Osteocyte (in vitro differentiated cells): ENCODE measurements at regions not wholly inside any gene's neighbourhood (a gene's known extent, or its start where the extent isn't known, plus 50 kb on each side); places are given as distances from the start of the nearest gene placed in this dataset.

Experiments
- DNase-seq: peaks from one replicate; pipeline ENCODE4 v3.0.0; 2021; ENCODE audit warnings: mixed read lengths; ENCODE audit not compliant: unreplicated experiment; ENCODE audit errors: extremely low spot score
- H3K27ac Mint-ChIP-seq: one replicate; pipeline ENCODE4 v1.8.0; 2021; ENCODE audit warnings: mild to moderate bottlenecking, mixed read lengths; ENCODE audit not compliant: unreplicated experiment
- H3K27me3 Mint-ChIP-seq: one replicate; pipeline ENCODE4 v1.8.0; 2021; ENCODE audit warnings: mixed read lengths; ENCODE audit not compliant: unreplicated experiment
- H3K36me3 Mint-ChIP-seq: one replicate; pipeline ENCODE4 v1.8.0; 2021; ENCODE audit warnings: mixed read lengths; ENCODE audit not compliant: unreplicated experiment
- H3K4me1 Mint-ChIP-seq: one replicate; pipeline ENCODE4 v1.8.0; 2021; ENCODE audit warnings: mixed read lengths; ENCODE audit not compliant: unreplicated experiment
- H3K4me3 Mint-ChIP-seq: one replicate; pipeline ENCODE4 v1.8.0; 2021; ENCODE audit warnings: mild to moderate bottlenecking, moderate library complexity, mixed read lengths; ENCODE audit not compliant: unreplicated experiment
- H3K9me3 Mint-ChIP-seq: one replicate; pipeline ENCODE4 v1.8.0; 2021; ENCODE audit warnings: mixed read lengths; ENCODE audit not compliant: unreplicated experiment
- TF ChIP-seq, protein P1 (sequence below): fragments of 200-600 bp; sonication (generic); IDR thresholded peaks from 2 replicates; pipeline ENCODE4 v1.5.0; 2021; ENCODE audit warnings: antibody characterized with exemption, mild to moderate bottlenecking, moderate library complexity

DNA sequence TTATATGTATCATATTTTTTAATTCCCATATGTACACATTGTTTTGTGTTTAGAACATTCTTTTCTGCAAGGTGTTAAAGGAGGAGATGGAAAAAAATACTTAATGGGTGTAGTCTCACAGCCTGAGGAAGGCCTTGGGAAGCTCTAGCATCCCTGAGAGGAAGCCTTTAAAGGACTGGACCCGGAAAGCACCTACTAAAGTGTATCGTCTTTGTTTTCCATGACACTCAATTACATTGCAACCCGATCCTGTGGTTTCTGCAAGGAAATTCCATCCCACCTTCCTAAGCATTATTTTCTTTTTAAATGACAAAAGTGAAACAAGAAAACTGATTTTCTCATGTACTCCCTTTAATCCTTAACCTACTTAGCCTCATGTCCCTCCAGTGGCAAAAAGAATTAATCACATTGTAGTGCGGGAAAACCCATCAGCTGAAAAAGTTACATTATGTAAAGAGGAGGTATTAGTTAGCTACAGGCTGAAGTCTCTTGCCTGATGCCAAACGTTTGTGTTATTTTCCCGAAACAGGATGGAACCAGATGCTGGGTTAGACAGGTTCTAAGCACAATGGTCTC lies 147.8 kb upstream of the CPSF6 start:
- H3K4me3 Mint-ChIP-seq, result no peak overlapping the region
- peaks cover 2% of the 10 kb centered on the region for H3K4me1 Mint-ChIP-seq
- H3K27ac Mint-ChIP-seq, result no peak overlapping the region
- peaks cover 56% of the 10 kb centered on the region for H3K27me3 Mint-ChIP-seq
- no peaks in the 10 kb centered on the region for H3K36me3 Mint-ChIP-seq
- no peak for DNase-seq
- TF ChIP-seq, protein P1, sequence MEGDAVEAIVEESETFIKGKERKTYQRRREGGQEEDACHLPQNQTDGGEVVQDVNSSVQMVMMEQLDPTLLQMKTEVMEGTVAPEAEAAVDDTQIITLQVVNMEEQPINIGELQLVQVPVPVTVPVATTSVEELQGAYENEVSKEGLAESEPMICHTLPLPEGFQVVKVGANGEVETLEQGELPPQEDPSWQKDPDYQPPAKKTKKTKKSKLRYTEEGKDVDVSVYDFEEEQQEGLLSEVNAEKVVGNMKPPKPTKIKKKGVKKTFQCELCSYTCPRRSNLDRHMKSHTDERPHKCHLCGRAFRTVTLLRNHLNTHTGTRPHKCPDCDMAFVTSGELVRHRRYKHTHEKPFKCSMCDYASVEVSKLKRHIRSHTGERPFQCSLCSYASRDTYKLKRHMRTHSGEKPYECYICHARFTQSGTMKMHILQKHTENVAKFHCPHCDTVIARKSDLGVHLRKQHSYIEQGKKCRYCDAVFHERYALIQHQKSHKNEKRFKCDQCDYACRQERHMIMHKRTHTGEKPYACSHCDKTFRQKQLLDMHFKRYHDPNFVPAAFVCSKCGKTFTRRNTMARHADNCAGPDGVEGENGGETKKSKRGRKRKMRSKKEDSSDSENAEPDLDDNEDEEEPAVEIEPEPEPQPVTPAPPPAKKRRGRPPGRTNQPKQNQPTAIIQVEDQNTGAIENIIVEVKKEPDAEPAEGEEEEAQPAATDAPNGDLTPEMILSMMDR, result no peak
- no peaks in the 10 kb centered on the region for H3K9me3 Mint-ChIP-seq

DNA sequence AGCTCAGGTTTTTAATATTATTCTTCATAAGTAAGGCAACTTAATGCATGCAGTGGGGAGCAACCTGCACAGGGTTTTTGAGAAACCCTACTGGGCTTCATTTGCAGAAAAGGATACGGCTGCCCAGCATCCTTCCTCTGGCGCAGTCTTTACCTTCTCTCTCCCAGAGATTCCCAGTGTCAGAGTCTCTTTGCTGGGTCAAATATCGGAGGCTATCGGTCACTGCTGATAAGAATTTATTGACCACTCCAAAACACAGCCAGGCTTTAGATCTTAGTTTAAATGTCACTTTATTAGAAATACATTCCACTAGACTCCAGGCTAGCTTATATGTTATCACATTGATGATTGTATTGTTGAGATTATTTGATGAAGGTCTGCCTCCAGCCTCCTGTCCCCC lies 147.2 kb upstream of the CPSF6 start:
- Mint-ChIP-seq H3K9me3 (no peaks in the 10 kb centered on the region), H3K27ac (no peak overlapping the region), H3K4me3 (no peak overlapping the region), H3K36me3 (no peaks in the 10 kb centered on the region), H3K4me1 (peaks cover 2% of the 10 kb centered on the region), H3K27me3 (peaks cover 51% of the 10 kb centered on the region)
- TF ChIP-seq, protein P1, result no peak
- DNase-seq, result no peak

DNA sequence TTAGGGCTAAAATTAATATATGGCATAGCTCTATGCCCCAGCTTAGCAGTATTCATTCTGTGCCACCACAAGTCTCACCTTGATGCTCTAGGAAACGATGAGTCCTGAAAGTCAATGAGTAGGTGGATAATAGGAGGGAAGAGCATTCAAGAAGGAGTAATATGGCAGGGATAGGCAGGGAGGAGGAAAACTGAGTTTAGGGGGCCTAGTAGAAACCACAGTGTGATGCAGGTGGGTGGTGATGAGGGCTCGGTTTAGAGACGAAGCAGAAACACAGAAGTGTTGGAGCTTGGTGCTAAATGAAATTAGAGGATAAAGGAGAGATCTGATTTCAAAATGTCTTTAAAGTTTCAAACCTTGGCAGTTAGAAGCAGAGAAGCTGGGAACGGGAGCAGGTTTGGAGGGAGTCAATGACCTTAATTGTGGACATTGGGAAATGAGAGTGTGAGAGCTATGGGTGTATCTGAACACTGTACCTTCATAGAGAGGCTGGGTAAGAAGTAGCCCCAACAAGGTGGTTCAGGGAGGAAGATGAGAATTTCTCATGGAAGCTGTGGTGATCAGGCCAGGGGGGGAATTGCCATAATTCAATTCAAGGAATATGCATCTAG lies 144.7 kb upstream of the CPSF6 start:
- Mint-ChIP-seq H3K27me3 (peaks cover 49% of the 10 kb centered on the region), H3K4me3 (no peak overlapping the region), H3K27ac (no peak overlapping the region), H3K9me3 (no peaks in the 10 kb centered on the region), H3K4me1 (peaks cover 6% of the 10 kb centered on the region), H3K36me3 (no peaks in the 10 kb centered on the region)
- DNase-seq, result no peak
- TF ChIP-seq, protein P1, result no peak

DNA sequence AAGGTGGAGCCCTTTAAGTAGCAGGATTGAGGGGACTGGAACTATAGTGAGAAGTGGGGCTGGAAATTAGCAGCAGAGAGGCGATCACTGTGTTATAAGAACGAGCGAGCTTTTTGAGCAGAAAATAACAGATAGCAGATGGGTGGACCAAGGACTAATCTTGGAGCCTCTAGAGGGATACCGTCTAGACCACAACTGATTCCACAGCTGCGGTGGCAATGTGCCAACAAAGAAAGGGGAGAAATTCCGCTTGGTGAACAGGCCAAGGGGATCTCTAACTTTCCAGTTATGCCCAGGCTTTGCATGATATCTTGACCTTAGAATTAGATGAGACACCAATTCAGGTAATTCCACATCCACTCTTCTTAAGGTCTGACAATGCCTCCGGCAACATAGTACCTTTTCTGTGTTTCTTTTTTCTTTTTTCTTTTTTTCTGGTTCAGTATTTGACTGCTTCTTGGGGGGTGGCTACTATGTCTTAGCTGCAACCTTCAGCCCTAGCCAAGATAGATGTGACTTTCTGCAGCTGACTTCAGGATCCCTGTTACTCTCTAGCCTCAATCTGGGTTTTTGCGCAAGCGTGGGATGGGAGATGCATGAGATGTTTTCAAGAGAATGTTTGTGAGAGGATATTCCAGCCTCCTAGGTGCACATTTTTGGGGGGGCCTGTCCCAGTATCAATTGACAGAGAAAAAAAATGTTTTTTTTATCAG lies 143.4 kb upstream of the CPSF6 start:
- DNase-seq, result no peak
- Mint-ChIP-seq H3K4me3 (no peak overlapping the region), H3K4me1 (peaks cover 6% of the 10 kb centered on the region)

More for the DNA sequence above, 143.4 kb upstream of the CPSF6 start:
- H3K27me3 Mint-ChIP-seq, result peaks cover 39% of the 10 kb centered on the region
- TF ChIP-seq, protein P1, result no peak
- H3K27ac Mint-ChIP-seq, result no peak overlapping the region
- H3K36me3 Mint-ChIP-seq, result no peaks in the 10 kb centered on the region
- no peaks in the 10 kb centered on the region for H3K9me3 Mint-ChIP-seq
